Activated naive CD4-positive, alpha-beta T cell treated with anti-CD3 and anti-CD28 coated beads, Interleukin-2, amount 50 U/mL, for 24 hours (primary cell): ENCODE measurements at regions not wholly inside any gene's neighbourhood (a gene's known extent, or its start where the extent isn't known, plus 50 kb on each side); places are given as distances from the start of the nearest gene placed in this dataset.
"Not testable (repeated sequence)": the region's sequence is repeated elsewhere in the genome, so short reads cannot be mapped to it uniquely, and the experiment has no call there.

ENCODE experiments used
- H3K27ac Mint-ChIP-seq: one replicate; pipeline ENCODE4 v1.8.0; 2021; ENCODE audit warnings: mild to moderate bottlenecking, mixed read lengths
- H3K27me3 Mint-ChIP-seq: one replicate; pipeline ENCODE4 v1.8.0; 2021; ENCODE audit warnings: mixed read lengths
- H3K36me3 Mint-ChIP-seq: one replicate; pipeline ENCODE4 v1.8.0; 2021; ENCODE audit warnings: mixed read lengths
- H3K4me1 Mint-ChIP-seq: one replicate; pipeline ENCODE4 v1.8.0; 2021; ENCODE audit warnings: mixed read lengths
- H3K4me3 Mint-ChIP-seq: one replicate; pipeline ENCODE4 v1.8.0; 2021; ENCODE audit warnings: mild to moderate bottlenecking, mixed read lengths
- H3K9me3 Mint-ChIP-seq: one replicate; pipeline ENCODE4 v1.8.0; 2021; ENCODE audit warnings: mixed read lengths

- Mint-ChIP-seq H3K27me3 (peaks cover 14% of the 10 kb centered on the region), H3K4me1 (peaks cover 4% of the 10 kb centered on the region)
These were observed 109.6 kb upstream of the SEM1 start for GRCh38 chr7:96819111-96819700.

GRCh38 chr7:96821131-96821530, 111.5 kb upstream of the SEM1 start:
- H3K27me3 Mint-ChIP-seq = peaks cover 14% of the 10 kb centered on the region
- H3K36me3 Mint-ChIP-seq, H3K4me3 Mint-ChIP-seq, H3K27ac Mint-ChIP-seq, H3K9me3 Mint-ChIP-seq, H3K4me1 Mint-ChIP-seq: not testable (repeated sequence)

More at GRCh38 chr7:96819111-96819700, 109.6 kb upstream of the SEM1 start:
- Mint-ChIP-seq H3K27ac (no peak overlapping the region), H3K9me3 (no peaks in the 10 kb centered on the region), H3K4me3 (no peak overlapping the region), H3K36me3 (no peaks in the 10 kb centered on the region)

GRCh38 chr7:96822824-96823223, 113.2 kb upstream of the SEM1 start:
- H3K27ac Mint-ChIP-seq = no peak overlapping the region
- no peaks in the 10 kb centered on the region for H3K36me3 Mint-ChIP-seq
- no peaks in the 10 kb centered on the region for H3K4me1 Mint-ChIP-seq
- no peaks in the 10 kb centered on the region for H3K9me3 Mint-ChIP-seq
- peaks cover 15% of the 10 kb centered on the region for H3K27me3 Mint-ChIP-seq
- no peak overlapping the region for H3K4me3 Mint-ChIP-seq

GRCh38 chr7:96823274-96823673, 113.6 kb upstream of the SEM1 start:
- H3K4me1 Mint-ChIP-seq = no peaks in the 10 kb centered on the region
- H3K9me3 Mint-ChIP-seq = no peaks in the 10 kb centered on the region
- peaks cover 18% of the 10 kb centered on the region for H3K27me3 Mint-ChIP-seq
- H3K36me3 Mint-ChIP-seq = no peaks in the 10 kb centered on the region
- no peak overlapping the region for H3K4me3 Mint-ChIP-seq
- no peak overlapping the region for H3K27ac Mint-ChIP-seq

GRCh38 chr7:96824686-96825085, 115.0 kb upstream of the SEM1 start:
- no peaks in the 10 kb centered on the region for H3K4me1 Mint-ChIP-seq
- H3K36me3 Mint-ChIP-seq = no peaks in the 10 kb centered on the region
- H3K27me3 Mint-ChIP-seq = peaks cover 21% of the 10 kb centered on the region
- H3K9me3 Mint-ChIP-seq = no peaks in the 10 kb centered on the region
- H3K27ac Mint-ChIP-seq = peak overlapping the region; percentile 9
- H3K4me3 Mint-ChIP-seq = no peak overlapping the region

GRCh38 chr7:96825285-96825684, 115.6 kb upstream of the SEM1 start:
- Mint-ChIP-seq H3K27ac (no peak overlapping the region), H3K9me3 (no peaks in the 10 kb centered on the region), H3K4me1 (no peaks in the 10 kb centered on the region), H3K27me3 (peaks cover 22% of the 10 kb centered on the region), H3K4me3 (no peak overlapping the region), H3K36me3 (no peaks in the 10 kb centered on the region)

- Mint-ChIP-seq H3K4me1 (no peaks in the 10 kb centered on the region), H3K36me3 (no peaks in the 10 kb centered on the region), H3K4me3 (no peak overlapping the region), H3K9me3 (no peaks in the 10 kb centered on the region), H3K27me3 (peaks cover 20% of the 10 kb centered on the region), H3K27ac (no peak overlapping the region)
These were observed 116.4 kb upstream of the SEM1 start for GRCh38 chr7:96826089-96826488.

GRCh38 chr7:96827701-96828100, 118.1 kb upstream of the SEM1 start:
- Mint-ChIP-seq H3K9me3 (no peaks in the 10 kb centered on the region), H3K36me3 (no peaks in the 10 kb centered on the region), H3K4me3 (no peak overlapping the region), H3K27ac (no peak overlapping the region), H3K4me1 (no peaks in the 10 kb centered on the region), H3K27me3 (peaks cover 17% of the 10 kb centered on the region)

GRCh38 chr7:96829121-96829520, 119.5 kb upstream of the SEM1 start:
- H3K27ac Mint-ChIP-seq, H3K36me3 Mint-ChIP-seq, H3K4me1 Mint-ChIP-seq, H3K4me3 Mint-ChIP-seq, H3K9me3 Mint-ChIP-seq: not testable (repeated sequence)
- peaks cover 19% of the 10 kb centered on the region for H3K27me3 Mint-ChIP-seq

- Mint-ChIP-seq H3K9me3 (no peaks in the 10 kb centered on the region), H3K27me3 (peaks cover 18% of the 10 kb centered on the region), H3K27ac (no peak overlapping the region), H3K4me3 (no peak overlapping the region), H3K36me3 (no peaks in the 10 kb centered on the region), H3K4me1 (peaks cover 8% of the 10 kb centered on the region)
These were observed 121.8 kb upstream of the SEM1 start for GRCh38 chr7:96831446-96831845.

GRCh38 chr7:96832092-96832662, 122.5 kb upstream of the SEM1 start:
- Mint-ChIP-seq H3K4me3 (no peak overlapping the region), H3K4me1 (peaks cover 16% of the 10 kb centered on the region), H3K27ac (no peak overlapping the region), H3K36me3 (no peaks in the 10 kb centered on the region), H3K9me3 (no peaks in the 10 kb centered on the region), H3K27me3 (peaks cover 18% of the 10 kb centered on the region)

GRCh38 chr7:96833676-96834453, 124.2 kb upstream of the SEM1 start:
- Mint-ChIP-seq H3K9me3 (no peaks in the 10 kb centered on the region), H3K4me3 (no peak overlapping the region), H3K27me3 (peaks cover 14% of the 10 kb centered on the region), H3K4me1 (peaks cover 32% of the 10 kb centered on the region), H3K36me3 (no peaks in the 10 kb centered on the region), H3K27ac (no peak overlapping the region)

GRCh38 chr7:96836456-96836855, 126.8 kb upstream of the SEM1 start:
- H3K27ac Mint-ChIP-seq = no peak overlapping the region
- H3K4me3 Mint-ChIP-seq = peak overlapping the region; percentile 72
- peaks cover 40% of the 10 kb centered on the region for H3K4me1 Mint-ChIP-seq
- H3K27me3 Mint-ChIP-seq = peaks cover 18% of the 10 kb centered on the region
- H3K9me3 Mint-ChIP-seq = no peaks in the 10 kb centered on the region
- H3K36me3 Mint-ChIP-seq = no peaks in the 10 kb centered on the region

GRCh38 chr7:96837593-96837992, 127.9 kb upstream of the SEM1 start:
- Mint-ChIP-seq H3K4me3 (peak overlapping the region; percentile 72), H3K27ac (peak overlapping the region; percentile 9), H3K36me3 (no peaks in the 10 kb centered on the region), H3K27me3 (peaks cover 24% of the 10 kb centered on the region), H3K4me1 (peaks cover 40% of the 10 kb centered on the region), H3K9me3 (no peaks in the 10 kb centered on the region)

- Mint-ChIP-seq H3K4me3 (peak overlapping the region; percentile 6), H3K27ac (peak overlapping the region; percentile 53), H3K27me3 (peaks cover 30% of the 10 kb centered on the region), H3K9me3 (no peaks in the 10 kb centered on the region), H3K4me1 (peaks cover 40% of the 10 kb centered on the region), H3K36me3 (no peaks in the 10 kb centered on the region)
These were observed 128.8 kb upstream of the SEM1 start for GRCh38 chr7:96838481-96838880.

- Mint-ChIP-seq H3K36me3 (no peaks in the 10 kb centered on the region), H3K4me1 (no peaks in the 10 kb centered on the region), H3K4me3 (no peak overlapping the region), H3K27ac (no peak overlapping the region), H3K27me3 (peaks cover 12% of the 10 kb centered on the region), H3K9me3 (peaks cover 5% of the 10 kb centered on the region)
These were observed 145.5 kb upstream of the SEM1 start for GRCh38 chr7:96855139-96855538.
